Keratinocyte (primary cell): ENCODE measurements at regions not wholly inside any gene's neighbourhood (a gene's known extent, or its start where the extent isn't known, plus 50 kb on each side); places are given as distances from the start of the nearest gene placed in this dataset.

Source experiments
- EZH2 ChIP-seq: IDR thresholded peaks from one replicate; pipeline ENCODE4 v1.6.1; 2012; ENCODE audit warnings: inconsistent platforms, mild to moderate bottlenecking, low read length, moderate library complexity
- TF ChIP-seq, protein P1 (sequence below), 3 experiments: IDR thresholded peaks in 1 of 3; conservative IDR thresholded peaks in 1 of 3; optimal IDR thresholded peaks in 1 of 3; 2 replicates in 2 of 3; 3 replicates in 1 of 3; pipeline versions ENCODE3 to v1.5.1; 2011; ENCODE audit warnings: low read length in 3 of 3, mild to moderate bottlenecking in 3 of 3, moderate library complexity in 2 of 3, control low read depth in 1 of 3, inconsistent platforms in 1 of 3; ENCODE audit not compliant: insufficient read depth in 2 of 3; ENCODE audit errors: extremely low read depth in 1 of 3

DNA sequence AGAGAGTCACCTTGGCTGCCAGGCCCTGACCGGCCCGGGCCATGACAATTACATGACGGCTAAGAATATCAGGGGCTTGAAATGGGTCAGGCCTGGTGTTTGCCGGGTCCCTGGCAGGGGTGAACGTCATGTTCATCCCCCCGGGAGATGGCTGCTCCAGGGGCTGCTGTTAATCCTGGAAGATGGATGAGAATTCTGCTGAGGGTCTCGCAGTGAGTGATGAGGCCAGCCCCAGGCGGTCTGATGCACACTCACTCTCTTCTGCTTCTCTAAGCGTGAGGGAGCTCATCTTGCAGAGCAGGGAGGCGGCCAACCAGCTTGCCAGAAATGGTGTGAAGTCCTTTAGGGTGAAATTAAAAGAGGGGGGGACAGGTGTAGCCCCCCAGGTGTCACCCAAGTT lies 101.3 kb upstream of the ANO1 start:
- TF ChIP-seq, protein P1, sequence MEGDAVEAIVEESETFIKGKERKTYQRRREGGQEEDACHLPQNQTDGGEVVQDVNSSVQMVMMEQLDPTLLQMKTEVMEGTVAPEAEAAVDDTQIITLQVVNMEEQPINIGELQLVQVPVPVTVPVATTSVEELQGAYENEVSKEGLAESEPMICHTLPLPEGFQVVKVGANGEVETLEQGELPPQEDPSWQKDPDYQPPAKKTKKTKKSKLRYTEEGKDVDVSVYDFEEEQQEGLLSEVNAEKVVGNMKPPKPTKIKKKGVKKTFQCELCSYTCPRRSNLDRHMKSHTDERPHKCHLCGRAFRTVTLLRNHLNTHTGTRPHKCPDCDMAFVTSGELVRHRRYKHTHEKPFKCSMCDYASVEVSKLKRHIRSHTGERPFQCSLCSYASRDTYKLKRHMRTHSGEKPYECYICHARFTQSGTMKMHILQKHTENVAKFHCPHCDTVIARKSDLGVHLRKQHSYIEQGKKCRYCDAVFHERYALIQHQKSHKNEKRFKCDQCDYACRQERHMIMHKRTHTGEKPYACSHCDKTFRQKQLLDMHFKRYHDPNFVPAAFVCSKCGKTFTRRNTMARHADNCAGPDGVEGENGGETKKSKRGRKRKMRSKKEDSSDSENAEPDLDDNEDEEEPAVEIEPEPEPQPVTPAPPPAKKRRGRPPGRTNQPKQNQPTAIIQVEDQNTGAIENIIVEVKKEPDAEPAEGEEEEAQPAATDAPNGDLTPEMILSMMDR (optimal IDR thresholded peaks at IDR 0.05 in 1 of 3, IDR thresholded peaks at IDR 0.05 in 1 of 3, conservative IDR thresholded peaks at IDR 0.05 in 1 of 3; ENCODE audit: extremely low read depth in 1 of 3, insufficient read depth in 2 of 3, low read length in 3 of 3): no peak
- no peak for TF ChIP-seq EZH2
